ENCODE measurements at regions not wholly inside any gene's neighbourhood (a gene's known extent, or its start where the extent isn't known, plus 50 kb on each side); places are given as distances from the start of the nearest gene placed in this dataset.

GRCh38 chr1:163664671-163665335 is 343.0 kb downstream of the NUF2 start:
- DNase-seq = no peak

DNA sequence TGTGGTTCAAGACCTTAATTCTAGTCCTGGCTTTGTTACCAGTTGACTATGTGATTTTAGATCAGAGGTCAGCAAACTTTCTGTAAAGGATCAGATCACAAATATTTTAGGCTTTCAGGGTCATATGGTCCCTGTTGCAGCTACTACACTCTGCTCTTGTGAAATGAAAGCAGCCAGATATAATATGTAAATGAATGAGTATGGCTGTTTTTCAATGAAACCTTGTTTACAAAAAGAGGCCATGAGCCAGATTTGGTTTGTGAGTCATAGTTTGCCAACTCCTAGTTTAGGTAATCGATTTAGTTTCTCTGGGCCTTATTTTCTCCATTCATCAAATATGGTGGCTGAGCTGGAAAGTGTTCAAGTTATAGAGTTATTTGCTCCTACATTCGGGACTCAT is 346.7 kb downstream of the NUF2 start:
- DNase-seq = no peak

- no peak for DNase-seq
Observed at GRCh38 chr1:163670989-163671757, 349.4 kb downstream of the NUF2 start.

GRCh38 chr1:163672976-163673758 is 351.4 kb downstream of the NUF2 start:
- DNase-seq = no peak

DNA sequence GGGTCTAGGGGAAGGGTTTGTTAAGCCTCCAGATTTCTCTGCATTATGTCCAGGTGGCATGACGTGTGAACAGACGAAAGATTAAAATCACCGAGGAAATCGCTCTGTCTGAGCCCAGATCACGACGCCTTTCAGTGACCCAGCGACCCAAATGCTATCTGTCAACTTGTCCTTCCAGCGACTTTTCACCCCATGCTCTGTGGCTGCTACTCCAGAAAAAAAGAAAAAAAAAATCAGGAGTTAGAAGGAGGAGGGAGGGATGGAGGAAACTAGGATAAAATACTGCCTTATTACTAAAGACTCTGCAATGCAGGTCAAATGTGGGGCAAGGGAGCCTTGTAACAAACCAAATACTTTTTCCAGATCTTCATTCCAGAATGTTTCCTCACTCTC is 352.0 kb downstream of the NUF2 start:
- DNase-seq = no peak

DNA sequence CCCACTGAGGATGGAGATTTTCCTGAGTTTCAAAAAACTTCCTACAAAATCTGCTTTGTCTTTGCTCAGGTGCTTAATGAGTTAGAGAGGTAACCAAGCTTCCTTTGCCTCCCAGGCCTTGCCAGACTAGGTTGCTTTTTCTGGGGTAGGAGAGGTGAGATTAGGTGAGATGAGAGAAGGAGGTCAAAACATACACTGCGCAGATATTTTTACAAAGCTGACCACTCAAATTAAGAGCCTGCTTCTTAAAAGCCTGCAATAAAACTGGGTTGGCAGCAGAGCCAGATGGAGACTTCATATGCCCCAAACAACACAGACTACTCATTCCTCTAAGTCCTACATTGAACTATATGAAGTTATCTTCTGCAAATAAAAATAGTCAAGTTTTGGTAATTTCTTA is 352.5 kb downstream of the NUF2 start:
- no peak for DNase-seq

- DNase-seq = no peak
Observed at GRCh38 chr1:163684785-163685184, 363.0 kb downstream of the NUF2 start.

DNA sequence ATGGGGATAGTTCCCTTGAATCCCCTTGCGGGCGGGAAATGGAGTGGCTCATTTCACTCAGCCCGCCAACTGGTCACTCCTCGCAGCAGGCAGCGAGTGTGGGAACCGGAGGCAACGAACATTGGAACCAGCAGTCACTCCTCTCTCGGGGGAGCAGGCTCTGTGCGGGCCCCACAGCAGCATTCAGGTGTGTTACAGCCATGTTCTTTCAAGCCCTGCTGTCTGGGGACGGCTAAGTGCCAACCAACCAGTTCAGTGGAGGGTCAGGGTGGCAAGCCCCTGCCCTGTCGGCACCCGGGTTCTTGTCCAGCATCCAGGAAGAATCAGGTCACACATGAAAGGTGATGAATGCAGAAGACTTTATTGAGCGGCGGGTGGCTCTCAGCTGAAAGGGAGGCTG is 370.5 kb downstream of the NUF2 start:
- DNase-seq = no peak

- no peak for DNase-seq
Observed at GRCh38 chr1:163697137-163697536, 375.4 kb downstream of the NUF2 start.

DNA sequence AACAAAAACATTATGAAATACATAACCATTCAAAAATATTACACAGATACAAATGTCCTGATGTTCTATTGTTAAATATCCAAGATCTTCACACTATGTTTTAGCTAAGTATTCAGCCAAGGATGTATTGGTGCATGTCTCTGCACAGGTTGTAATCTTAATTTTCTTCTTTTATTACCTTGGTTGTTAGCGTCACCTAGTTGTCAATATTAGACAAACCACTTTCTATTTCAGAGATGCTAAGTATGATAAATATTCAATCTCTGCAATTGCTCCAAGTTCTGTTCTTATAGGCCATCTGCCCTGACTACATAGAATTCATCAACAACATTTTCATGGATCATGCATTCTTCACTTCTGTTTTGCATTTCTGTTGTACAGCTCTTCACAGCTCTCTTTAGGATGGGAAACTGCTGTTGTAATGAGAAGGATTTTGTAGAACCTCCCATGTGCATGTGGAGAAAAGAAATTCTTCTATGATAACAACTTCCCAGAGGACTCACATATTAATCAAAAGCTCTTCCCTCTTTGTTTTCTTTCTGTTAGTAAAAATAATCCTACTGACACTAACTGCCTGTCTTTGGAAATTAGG is 380.1 kb downstream of the NUF2 start:
- DNase-seq = no peak

DNA sequence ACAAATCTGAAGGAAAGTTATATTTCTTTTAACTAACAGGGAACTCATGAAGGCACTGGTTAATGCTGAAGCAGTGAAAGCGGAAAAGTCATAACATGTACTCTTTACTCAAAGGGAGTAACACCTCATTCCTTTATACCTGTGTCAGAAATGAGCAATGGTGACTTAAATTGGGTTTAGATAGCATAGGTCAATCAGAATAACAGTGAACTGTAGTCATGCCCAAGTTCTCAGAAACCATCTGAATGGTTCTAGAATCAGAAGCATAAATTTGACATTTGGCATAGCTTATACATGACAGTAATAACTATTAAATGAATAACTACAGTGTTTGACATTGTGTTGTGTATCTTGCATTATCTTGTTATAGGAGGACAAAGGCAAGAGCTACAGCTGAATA is 382.0 kb downstream of the NUF2 start:
- DNase-seq = no peak

GRCh38 chr1:163706915-163707314 is 385.2 kb downstream of the NUF2 start:
- no peak for DNase-seq

- no peak for DNase-seq
Observed at GRCh38 chr1:163709636-163710035, 387.9 kb downstream of the NUF2 start.

DNA sequence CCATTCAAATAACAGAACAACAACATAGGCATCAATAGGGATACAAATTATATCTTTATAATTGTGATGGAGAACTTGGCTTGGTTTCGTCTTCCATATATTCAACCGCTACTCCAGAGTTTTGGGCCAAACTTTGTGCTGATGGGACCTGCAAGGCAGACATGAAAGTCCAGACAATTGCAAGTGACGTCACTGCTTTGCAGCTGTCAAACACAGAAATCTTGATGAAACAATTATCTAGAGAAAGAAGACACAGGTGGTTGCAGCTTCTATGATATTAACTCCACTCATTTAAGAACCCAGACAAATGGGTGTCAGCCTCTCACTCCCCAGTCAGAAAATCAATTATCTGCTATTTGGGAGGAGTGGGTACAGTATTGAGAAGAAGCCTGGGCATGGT is 390.6 kb downstream of the NUF2 start:
- no peak for DNase-seq

DNA sequence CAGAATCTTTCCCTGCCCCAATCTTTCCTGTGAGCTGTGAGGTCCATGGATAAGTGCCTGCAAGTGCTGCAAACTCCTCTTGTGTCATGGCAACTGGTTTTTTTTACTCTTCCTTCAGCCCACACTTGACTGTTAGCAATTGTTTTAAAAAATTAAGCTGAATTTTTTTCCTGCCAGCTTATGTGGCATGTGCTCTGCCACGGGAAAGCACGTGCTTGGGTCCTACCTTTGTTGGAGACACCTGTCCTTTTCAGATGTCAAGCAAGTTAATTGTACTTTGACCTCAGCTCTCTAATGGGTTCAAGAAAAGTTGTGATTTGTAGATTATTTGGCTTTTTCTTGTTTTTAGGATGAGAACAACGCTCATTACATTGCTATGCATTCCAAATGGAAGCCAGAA is 398.5 kb downstream of the NUF2 start:
- no peak for DNase-seq

GRCh38 chr1:163725551-163725950 is 403.8 kb downstream of the NUF2 start:
- DNase-seq = no peak

GRCh38 chr1:163730411-163730821 is 408.7 kb downstream of the NUF2 start:
- DNase-seq = no peak

DNA sequence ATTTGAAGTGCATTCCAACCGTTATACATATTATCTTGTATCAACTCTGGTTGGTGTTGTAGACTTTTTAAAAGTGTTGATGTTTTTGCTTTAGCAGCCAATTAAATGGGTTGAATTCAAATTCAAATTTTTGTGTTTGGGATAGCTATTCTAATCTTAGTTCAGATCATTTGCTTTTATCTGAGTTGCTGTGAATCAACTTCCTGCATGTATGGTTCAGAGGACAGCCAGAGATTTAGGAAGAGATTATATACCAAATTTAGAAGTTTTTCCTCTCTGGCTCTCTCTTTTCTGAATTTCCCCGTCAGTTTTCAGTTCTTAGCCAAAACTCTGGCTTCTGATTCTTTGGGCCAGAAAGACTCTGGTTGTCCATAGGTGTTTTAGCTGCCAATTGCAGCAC is 415.5 kb downstream of the NUF2 start:
- DNase-seq = no peak

- DNase-seq = no peak
Observed at GRCh38 chr1:163744301-163744887, 422.6 kb downstream of the NUF2 start.

DNA sequence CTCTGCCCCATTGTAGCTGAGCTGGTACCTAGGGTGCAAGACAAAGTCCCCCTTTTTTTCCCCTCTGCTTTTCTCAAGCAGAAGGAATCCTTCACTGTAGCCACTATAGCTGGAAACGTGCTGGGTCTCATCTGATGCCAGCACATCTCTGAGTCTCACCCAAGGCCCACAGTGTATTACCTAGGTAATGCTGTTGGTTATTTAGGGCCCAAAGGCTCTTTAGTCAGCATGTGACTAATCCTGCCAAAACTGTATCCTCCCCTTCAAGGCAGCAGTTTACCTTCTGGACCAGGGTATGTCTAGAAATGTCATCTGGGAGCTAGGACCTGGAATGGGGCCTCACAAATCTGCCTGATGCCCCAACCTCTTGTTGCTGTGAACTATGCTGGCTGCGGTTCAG is 423.4 kb downstream of the NUF2 start:
- DNase-seq = no peak

GRCh38 chr1:163747261-163747660 is 425.5 kb downstream of the NUF2 start:
- DNase-seq = no peak

DNA sequence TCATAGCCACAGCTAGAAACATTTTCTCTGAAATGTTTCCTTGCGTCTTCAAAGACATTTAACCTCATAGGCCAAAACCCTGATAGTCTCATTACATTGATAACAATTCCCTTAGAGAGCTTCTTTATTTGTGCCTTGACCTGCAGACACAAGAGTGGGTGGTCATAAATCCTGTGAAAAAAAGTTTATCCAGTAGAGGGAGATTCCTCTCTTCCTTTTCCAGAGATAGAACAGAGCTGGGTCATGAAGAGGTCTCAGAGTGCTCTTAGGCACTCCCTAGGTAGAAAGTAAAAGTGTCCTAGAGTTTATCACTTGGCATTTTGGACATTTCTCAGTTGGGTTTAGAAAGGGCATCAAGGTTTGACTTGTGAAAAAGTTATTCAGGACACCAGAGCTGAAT is 426.1 kb downstream of the NUF2 start:
- DNase-seq = no peak

DNA sequence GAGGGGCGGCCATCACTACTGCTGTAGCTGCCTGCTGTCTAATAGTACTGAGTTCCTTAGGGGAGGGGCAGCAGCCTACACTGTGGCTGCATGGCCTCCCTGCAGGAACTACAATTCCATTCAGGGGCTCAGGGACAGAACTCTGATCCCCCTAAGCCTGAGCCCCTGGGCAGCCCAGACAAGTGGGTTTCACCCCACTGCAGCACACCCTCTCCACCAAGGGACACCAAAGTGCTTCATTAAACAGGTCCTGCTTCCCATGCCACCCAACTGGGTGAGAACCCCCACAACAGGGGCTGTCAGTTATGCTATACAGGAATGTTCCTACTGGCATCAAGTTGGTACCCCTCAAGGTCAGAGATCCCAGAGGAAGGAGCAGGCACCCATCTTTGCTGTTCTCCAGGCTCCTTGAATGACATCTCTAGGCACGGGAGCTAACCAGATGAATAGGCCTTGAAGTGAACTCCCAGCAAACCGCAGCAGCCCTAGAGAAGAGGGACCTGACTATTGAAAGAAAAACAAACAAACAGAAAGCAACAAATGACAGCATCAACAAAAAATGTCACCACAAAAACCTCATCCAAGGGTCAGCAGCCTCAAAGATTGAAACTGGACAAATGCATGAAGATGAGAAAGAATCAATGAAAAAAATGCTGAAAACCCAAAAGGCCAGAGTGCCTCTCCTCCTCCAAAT is 437.4 kb downstream of the NUF2 start:
- no peak for DNase-seq

Measured in KG1 (cell line).